Epidermal melanocyte (primary cell): ENCODE measurements at regions not wholly inside any gene's neighbourhood (a gene's known extent, or its start where the extent isn't known, plus 50 kb on each side); places are given as distances from the start of the nearest gene placed in this dataset.
A peak's percentile ranks its signal among the peaks of the same experiment; 100 is the strongest.

Experiments used
- DNase-seq: peaks from one replicate; pipeline ENCODE4 v3.0.0; 2011; ENCODE audit warnings: low spot score; ENCODE audit not compliant: insufficient read length

DNA sequence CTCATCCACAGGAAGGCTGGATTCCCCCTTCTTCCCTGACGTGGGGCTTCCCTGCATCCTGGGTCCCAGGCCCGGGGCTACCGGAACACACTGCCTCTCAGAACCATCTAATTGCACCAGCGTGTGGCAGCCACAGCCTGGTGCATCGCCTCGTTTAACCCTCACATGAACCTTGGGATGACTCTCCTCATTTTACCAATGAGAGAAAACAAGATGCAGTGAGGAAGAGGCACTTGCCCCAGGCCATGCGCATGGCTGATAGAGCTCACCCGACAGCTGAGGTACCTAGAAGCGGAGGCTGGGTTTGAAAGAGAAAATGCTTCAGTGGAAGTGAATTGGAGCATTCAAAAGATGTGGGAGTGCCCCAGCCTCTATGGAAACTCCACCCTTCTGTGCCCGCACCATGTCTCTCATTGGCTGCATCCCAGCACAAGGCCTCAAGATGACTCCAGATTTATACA is 162.3 kb downstream of the KATNIP start:
- DNase-seq, result peak; percentile 48

DNA sequence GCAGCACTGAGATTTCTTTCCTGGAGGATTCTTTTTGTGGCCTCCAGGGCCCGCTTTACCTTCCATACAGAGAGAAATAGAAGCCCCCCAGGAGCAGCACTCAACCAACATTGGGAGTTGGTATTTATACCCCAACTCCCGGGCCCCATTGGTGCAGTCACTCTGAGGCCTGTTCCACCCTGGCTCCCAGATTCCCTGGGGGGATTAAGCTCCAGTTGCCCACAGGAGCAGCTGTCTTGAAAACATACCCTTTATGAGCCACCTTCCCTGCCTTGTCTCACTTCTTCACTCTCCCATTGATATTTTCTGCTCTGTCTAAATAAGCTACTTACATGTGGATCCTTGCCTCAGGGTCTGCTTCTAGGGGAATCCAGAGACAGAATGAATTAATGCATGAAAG is 167.8 kb downstream of the KATNIP start:
- no peak for DNase-seq

DNA sequence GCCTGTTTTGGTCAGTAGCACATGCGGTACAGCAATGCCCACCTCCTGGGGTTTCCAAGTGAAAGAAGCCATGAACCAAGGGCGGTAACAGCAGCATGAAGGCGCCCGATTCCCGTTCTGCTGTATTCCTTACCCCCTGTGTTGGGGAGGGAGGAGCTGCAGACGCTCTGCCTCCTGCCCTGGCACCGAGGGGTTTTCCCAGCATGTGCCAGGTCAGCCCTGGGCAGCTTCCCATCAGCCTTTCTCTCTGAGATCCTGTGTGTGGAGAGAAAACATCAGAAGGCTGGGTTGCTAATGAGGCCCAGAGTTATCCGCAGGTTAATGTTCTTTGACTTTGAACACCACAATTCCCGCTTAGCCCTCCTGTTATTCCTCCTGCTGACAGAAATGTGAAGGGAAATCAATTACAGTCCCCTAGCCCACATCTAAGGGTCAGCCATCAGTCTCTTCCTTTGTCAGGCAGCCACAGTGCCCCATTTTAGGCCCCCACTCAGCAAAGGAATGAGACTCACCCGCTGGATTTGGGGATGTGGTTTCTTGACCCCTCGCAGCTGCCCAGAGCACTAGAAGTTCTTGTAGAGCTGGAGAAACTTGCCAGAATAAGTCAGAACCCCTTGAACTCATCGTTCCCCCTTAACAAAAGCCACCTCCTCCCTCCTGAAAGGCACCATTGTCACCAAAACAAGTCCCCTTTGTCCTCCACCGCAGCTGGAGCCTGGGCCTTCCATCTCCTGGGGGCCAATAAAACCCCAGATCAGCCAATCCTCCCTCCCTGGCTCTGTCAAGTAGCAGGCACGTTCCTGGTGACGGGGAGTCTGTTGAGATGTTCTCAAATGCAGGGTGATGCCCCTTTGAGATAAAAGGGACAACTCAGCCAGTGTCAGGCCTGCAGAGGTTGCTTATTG is 168.5 kb downstream of the KATNIP start:
- DNase-seq, result no peak

DNA sequence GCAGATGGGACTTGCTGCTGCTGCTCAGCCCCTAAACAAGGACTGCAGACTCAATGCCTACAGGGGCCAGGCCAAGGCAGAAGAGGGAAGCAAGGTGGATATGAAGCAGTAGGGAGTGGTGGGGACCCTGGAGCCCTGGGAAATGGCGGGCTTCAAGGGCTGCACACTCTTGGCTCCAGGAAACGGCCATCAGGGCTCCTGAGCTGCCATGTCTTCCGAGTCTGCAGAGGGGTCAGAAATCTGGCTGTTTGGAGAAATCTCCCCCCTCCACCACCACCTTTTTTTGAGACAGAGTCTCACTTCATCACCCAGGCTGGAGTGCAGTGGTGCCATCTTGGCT is 169.1 kb downstream of the KATNIP start:
- DNase-seq, result no peak

DNA sequence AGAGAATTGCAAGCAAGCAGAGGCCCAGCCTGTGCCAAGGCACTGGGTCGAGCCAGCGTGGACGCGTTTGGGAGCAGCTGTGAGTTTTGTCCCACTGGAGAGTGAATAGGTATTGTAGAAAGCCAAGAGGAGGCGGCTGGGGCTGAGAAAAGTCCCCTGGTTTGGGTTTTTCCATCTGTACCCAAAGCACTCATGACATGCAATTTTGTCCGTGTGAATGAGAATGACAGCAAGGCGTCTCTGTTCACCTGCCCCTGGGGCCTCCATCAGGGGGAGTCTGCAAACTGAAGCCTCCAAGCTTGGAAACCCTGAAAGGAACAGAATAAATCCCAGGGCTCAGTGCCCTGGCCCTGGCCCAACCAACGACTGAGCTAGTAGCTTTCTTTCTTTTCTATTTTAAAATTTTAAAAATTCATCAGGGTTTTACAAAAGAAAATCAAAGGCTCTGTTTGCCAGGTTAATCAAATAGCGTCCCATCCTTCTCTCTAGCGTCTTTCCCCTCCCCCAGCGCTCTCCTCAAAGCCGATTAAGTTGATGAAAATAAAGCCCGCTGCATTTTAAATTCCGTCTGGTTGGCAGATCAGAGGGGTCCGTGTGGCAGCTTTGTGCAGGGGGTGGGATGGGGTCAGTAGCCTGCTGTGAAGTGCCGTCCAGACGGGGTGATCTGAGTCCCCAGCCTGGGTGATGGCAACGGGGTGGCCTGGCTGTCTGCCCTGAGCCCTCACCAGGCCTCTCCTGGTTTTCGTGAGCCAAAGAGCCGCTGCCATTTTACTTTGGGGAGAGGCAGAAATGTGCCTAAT is 171.0 kb downstream of the KATNIP start:
- DNase-seq, result no peak

DNA sequence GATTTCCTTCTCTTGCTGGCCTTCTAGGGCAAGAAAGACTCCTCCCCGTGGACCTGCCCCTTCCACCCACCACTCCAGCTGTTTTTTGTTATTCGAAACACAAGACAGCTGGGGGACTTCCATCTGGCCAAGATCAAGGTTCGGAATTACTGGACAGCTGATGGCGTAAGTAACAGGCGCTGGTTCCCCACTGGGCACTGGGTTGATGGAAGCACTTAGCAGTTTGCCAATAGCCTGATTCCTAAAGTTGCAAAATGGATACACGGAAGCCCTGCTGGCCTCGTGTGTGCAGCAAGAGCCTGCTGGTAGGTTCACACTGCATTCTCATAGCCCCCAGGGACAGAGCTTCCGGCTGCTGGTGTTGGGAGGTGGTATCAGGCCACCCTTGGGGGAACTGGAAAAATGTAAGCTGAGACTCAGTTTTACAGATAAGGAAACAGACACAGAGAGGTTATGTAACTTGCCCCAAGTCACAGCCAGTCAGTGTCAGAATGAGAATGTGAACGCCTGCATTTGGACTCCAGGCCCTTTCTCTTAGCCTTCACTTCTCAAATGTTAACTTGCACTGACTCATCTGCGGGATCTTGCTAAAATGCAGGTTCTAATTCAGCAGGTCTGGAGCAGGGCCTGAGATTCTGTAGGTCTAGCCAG is 171.7 kb downstream of the KATNIP start:
- peak; percentile 21 for DNase-seq

DNA sequence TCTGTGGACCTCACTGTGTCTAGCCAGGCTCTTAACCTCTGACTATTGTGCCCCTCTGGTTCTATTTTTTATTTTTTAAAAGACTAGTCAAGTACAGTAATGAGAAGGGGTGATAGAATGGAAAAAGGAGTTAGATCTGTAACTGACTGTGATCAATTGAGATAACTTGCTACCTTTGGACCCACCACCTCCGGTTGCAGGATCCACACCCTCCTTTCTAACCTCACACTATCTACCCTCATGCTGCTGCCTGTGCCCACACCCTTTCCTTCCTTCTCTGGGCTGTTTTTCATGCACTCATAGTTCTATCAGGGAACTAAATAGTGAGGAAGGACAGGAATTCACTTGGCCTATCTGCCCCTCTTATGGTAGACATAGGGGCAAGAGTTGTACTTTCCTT is 172.3 kb downstream of the KATNIP start:
- DNase-seq, result no peak

DNA sequence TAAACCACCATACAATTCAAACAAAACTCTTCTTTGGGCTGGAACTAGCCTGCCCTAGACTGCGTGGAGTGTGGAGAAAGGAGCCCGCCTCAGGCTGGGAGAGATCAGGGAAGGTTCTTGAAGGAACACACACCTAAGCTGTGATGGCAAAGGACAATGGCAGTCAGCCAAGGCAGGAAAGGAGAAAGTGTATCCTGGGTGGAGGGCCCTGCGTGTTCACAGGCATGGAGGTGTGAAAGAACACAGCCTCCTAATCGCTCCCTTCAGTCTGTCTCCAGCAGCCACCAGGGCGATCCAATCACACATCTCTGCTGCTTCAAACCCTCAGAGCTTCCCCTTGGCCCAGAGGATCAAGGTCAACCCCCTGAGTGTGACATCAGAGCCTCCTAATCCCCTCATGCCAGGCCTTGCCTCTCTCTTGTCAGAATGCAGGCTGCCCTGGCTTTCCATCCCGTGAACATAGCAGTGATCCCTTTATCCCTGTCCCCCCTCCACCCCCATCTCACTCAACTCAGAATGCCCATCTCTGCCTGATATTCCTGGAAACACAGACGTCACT is 173.0 kb downstream of the KATNIP start:
- no peak for DNase-seq

DNA sequence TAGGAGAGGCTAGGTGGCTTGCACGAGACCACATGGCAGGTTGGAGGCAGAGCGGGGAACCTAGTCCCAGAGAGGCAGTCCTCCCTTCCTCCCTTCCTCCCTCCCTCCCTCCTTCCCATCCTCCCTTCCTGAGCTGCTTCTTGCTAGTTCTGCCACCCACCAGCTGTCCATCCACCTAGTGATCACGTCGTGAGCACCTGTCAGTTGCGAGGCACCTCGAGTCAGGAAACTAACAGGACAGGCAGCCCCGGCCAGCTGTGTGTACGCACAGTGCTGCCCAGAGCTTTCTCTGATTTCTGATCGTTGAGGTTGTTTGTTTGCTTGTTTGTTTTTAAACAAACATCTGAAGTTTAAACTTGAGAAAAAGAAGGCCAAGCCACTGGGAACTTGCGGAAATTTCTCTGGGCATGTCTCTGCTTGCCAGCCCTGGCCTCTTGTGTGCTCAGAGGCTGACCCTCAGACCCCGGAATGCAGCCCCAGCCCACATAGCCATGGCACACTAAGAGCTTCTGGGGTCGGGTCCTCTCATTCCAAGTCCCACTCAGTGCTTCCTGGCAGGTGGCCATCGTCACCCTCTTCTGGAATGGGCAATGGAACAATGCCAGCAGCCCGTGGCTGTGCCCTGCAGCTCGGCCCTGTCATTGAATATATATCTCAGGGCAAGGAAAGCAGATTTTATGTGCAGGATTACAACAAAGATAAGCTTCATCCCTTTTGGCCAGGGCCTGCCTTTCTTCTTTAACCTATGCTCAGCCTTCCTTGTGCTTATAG is 174.0 kb downstream of the KATNIP start:
- DNase-seq, result no peak

DNA sequence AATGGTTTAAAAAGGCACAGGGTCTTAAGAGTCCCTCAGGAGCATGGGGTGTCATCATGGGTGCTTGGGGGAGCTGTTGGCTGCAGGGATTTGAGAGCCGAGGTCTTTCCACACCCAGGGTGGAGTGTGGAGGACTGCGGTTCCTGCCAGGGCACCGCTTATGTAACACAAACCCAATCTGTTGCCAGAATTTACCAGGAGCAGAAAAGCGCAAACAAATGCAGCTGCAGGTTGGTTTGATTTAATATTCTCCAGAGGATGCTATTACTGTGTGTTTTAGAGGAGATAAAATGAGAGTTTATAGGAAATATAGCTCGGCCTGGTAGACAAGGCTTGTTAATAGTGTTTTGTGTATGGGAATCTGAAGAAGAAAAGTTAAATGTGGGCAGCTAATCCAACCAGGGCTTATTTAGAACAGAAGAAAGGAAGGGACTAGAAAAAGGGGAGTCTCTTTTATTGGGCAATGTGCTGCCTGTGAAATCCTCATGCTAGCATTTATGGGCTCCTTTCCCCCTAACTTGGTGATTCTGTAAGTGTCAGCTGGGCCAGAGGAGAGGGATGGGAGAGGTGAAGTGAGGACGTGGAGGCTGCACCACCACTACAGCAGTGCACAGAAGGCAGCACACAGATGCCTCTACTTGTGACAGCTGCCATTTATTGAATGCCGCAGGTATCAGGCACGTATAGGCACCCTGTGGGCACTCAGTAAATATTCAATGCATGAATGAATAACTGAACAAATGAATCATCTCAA is 174.7 kb downstream of the KATNIP start:
- DNase-seq, result no peak

DNA sequence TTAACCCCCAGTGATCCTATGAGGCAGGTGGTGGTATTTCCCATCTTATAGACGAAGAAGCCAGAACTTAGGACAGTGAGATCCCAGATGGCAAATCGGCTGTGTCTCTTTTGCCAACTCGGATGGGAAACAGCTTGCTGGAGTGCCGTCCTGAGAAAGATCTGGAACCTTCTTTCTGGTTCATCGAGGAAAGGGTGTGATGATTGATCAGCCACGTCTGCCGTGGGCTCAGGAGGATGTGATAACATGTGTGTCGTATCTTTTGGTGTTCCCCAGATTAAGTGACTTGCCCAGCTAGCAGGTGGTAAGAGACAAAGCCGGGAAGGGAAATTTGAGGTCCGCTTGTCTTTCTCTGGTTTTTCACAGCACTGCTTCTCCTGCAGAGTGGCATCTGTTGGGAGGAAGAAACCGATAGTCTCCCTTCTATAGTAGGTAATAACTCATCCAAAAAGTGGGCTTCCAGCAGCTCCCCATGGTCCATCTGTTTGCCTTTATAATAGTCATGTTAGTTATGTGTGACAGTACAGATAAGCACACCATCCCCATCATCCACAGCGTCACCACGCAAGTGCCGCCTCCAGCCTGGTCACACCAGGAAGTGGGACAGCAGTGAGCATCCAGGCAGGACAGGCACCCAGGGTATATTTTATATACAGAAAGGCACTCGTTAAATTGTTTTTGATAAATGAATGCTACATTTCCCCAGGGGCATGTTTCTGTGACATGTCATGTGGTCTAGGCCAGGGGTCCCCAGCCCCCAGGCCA is 175.5 kb downstream of the KATNIP start:
- no peak for DNase-seq

DNA sequence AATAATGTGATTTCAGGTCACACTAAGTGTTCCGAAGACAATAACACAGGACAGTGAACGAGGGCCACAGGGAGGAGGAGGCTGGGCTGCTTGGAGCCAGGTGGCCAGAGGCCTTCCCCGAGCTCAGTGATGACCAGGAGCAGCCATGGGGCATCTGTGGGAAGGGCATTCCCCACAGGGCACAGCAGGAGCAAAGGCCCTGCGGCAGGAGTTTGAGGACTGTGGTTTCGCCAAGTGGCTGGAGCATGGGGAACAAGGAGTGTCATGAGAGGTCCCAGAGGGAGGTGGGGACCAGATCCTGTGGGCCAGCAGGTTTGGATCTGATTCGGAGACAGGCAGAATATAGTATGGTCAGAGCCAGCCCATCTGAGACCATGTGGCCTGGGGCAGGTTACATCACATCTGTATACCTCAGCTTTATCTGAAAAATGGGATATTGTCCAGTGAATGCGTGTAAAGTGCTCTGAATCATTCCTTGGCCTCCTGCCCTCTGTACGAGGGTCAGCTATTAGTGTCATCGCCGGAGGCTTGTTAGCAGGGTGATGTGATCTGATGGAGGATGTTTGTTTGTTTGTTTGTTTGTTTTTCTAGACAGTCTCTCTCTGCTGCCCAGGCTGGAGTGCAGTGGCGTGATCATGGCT is 176.8 kb downstream of the KATNIP start:
- DNase-seq, result no peak

DNA sequence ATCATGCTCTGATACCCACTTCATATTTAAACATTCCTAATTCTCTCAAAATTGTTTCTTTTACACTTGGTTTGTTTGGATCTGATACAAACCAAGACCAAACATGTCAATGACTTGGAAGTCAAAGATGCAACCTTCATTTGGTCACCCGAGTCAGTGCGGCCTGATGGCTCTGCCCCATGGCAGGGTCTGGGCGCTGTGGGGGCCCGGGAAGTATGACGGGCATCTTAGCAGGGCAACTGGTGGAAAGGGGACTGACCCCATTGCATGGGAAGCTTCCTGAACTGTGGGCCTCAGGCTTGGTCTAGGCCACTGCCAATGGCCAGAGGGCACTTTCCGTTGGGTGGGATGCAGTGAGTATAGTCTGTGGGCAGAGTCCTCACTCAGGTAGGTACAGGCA is 178.0 kb downstream of the KATNIP start:
- DNase-seq, result no peak

DNA sequence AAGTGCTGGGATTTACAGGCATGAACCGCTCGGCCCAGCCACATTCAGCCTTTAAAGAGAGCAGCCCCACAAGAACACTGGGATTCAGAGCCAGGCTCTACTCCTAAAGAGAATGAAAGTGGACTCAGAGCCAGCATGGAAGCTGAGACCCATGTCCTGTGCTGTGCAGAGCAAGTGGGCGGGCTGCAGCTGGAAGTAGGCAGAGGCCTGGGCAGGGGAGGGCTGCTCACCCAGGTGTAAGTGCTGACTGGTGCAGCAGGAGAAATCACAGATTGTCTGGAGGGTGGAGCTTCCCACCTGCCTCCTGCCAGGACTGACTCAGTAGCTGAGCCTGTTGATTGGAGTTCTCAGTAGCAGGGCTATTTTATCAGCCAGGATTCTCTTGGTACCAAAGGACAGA is 178.7 kb downstream of the KATNIP start:
- no peak for DNase-seq

DNA sequence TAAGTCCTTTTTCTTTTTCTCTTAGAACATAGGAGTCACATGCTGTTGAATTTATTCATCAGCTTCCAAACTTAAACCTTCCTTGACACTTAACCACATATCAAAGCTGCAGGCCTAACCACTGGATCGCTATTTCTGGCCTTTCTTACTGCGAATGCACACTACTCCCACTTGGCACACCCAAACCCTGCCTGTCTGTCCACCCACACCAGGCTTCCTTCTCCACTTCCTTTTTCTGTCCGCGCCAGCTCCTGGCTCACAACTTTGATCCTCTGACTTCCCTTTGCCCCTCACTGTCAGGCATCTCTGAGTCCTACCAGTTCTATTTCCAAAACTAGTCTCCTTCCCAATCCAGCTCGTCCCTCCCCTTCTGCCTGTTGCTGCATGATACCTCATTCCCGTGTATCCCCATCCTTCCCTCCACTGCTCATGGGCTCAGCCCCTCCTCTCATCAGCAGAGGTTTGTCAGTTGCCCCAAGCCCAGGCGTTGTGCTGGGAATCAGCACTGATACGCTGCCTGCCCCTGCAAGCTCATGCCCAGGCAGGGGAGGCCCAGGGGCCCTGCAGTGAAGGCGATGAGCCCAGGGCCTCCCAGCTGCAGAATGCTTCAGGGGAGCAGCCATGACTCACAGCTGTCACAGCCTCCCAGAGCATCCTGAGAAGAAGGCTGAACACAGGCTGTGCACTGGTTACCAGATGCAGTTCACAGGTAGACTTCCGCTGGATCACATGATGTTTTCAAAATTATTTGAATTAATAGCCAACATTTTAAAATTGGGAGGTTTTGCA is 179.8 kb downstream of the KATNIP start:
- no peak for DNase-seq

DNA sequence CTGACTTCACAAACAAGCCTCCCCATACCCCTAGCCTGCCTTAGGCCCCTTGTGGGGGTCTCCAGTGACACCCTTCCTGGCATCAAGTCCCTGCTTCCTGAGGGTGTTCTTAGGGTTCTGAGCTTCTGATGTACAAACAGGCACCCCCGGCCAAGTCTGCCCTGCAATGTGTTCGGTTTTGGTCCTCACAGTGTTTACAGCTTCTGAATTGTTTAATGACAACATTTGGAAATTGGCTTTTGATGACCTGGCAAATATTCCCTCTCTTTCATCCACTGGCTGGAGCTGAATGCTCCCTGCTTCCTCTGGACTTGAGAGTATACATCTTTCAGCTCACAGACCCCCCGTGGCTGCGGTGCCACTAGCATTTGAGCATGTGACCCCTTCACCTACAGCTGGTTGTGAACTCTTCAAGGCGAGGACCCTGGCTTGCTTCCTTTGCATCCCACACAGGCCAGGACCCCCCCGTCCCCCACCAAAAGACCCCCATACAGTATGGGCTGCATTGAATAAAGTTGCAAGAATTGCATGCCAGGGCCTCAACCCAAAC is 180.8 kb downstream of the KATNIP start:
- DNase-seq, result no peak

DNA sequence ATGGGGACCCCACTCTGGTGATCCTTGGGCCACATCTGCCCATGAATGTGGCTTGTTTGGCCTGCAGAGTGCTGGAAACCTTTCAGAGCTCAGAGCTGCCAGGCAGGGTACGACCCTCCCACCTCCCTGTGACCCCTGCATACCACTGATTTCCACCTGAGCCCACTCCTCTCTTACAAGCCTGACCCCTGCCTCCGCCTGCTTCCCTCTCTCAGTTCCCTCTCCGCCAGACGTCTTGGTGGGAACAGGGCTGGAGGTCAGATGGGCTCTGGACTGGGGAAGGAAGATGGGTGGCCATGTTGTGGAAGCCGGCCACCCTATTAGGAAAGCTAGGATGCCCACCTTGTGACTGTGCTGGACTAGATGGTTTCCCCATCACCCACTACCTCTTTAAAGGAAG is 185.1 kb downstream of the KATNIP start:
- no peak for DNase-seq

DNA sequence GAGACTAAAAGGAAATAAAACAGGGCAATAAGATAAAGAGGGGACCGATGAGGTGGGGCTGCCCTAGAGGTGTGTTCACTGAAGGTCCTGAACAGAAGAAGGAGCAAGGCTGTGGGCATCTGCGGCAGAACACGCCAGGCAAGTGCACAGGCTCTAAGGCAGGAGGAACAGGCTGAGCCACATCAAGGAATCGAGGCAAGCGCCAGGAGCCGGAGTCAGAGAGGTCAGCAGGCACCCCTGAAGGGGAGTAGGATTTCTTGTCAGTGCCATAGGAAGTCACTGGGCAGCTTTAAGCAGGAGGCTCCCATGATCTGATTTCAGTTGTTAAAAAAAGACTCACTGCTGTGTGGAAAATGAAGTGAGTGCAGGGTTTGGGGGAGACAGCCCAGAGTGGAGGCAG is 186.5 kb downstream of the KATNIP start:
- DNase-seq, result no peak
